Small intestine (tissue), 7 donors: ENCODE measurements at regions not wholly inside any gene's neighbourhood (a gene's known extent, or its start where the extent isn't known, plus 50 kb on each side); places are given as distances from the start of the nearest gene placed in this dataset.

ENCODE experiments used
- DNase-seq, 2 donors: peaks; one replicate each; pipeline versions ENCODE4 v3.0.0 to v3.0.0-alpha.2; 2013
- FAIRE-seq: peaks from 2 replicates; lab custom pipeline; 2012; peaks lifted over from hg19 to GRCh38; lab: Jason Lieb, UNC
- H3K27ac ChIP-seq, 3 donors: one replicate each; pipeline ENCODE4 v1.5.1; 2013; ENCODE audit warnings: low read length in 2 of 3, mild to moderate bottlenecking in 2 of 3, control low read depth in 1 of 3, inconsistent platforms in 1 of 3, low read depth in 1 of 3, moderate library complexity in 1 of 3
- H3K27me3 ChIP-seq, 3 donors: one replicate each; pipeline ENCODE4 v1.6.1; 2013; ENCODE audit warnings: low read length in 3 of 3, inconsistent platforms in 1 of 3; ENCODE audit not compliant: control insufficient read depth in 3 of 3, insufficient read depth in 3 of 3
- H3K36me3 ChIP-seq, 3 donors: one replicate each; pipeline ENCODE4 v1.6.1; 2013; ENCODE audit warnings: low read length in 3 of 3, inconsistent platforms in 1 of 3, low read depth in 1 of 3, mild to moderate bottlenecking in 1 of 3, moderate library complexity in 1 of 3; ENCODE audit not compliant: control insufficient read depth in 3 of 3, insufficient read depth in 2 of 3
- H3K4me1 ChIP-seq, 3 donors: one replicate each; pipeline ENCODE4 v1.6.1; 2013; ENCODE audit warnings: low read length in 2 of 3, inconsistent platforms in 1 of 3, low read depth in 1 of 3, mild to moderate bottlenecking in 1 of 3, moderate library complexity in 1 of 3; ENCODE audit not compliant: control insufficient read depth in 3 of 3, insufficient read depth in 2 of 3
- H3K4me3 ChIP-seq, 3 donors: one replicate each; pipeline ENCODE4 v1.5.1; 2013; ENCODE audit warnings: low read length in 3 of 3, control low read depth in 1 of 3, inconsistent platforms in 1 of 3, low read depth in 1 of 3, mild to moderate bottlenecking in 1 of 3, moderate library complexity in 1 of 3
- H3K9me3 ChIP-seq, 2 donors: one replicate each; pipeline ENCODE4 v1.6.1; 2013; ENCODE audit warnings: low read depth in 1 of 2, low read length in 1 of 2; ENCODE audit not compliant: control insufficient read depth in 2 of 2, insufficient read depth in 1 of 2
- WGBS, 3 donors: extraction: QIAGEN DNeasy Blood & Tissue Kit; methylation state at CpG; one replicate each; pipeline ENCODE4 v1.1.7; 2013; 5-methylcytosine and 5-hydroxymethylcytosine counted together
- donor health status: healthy with polysubstance abuse.
- donor health status: control.
- donor health status: control.
- donor health status: Bipolar disorder and iron deficiency.
- donor health status: healthy.

GRCh38 chr2:118221536-118222272, 133.4 kb downstream of the INSIG2 start:
- Histone ChIP-seq H3K9me3 (peaks cover 0 to 1% of the 10 kb centered on the region in 2 donors), H3K4me1 (peaks cover 0 to 2% (median 0%) of the 10 kb centered on the region in 3 donors), H3K27ac (no peak overlapping the region), H3K27me3 (peaks cover 6 to 47% (median 21%) of the 10 kb centered on the region in 3 donors), H3K36me3 (no peaks in the 10 kb centered on the region), H3K4me3 (no peak overlapping the region)
- DNase-seq (peak; percentile 62 to 73), FAIRE-seq (peak; percentile 51)
- WGBS, 3 donors, result 16 to 17% (median 16%) methylated on average over 10 of the region's 10 CpGs

- DNase-seq (no peak), FAIRE-seq (no peak)
- H3K27ac ChIP-seq, result no peak overlapping the region
- WGBS, 3 donors, result 50 to 66% (median 62%) methylated on average over 1 of the region's 1 CpG
- H3K4me1 ChIP-seq, result peaks cover 0 to 2% (median 0%) of the 10 kb centered on the region in 3 donors
- no peaks in the 10 kb centered on the region for H3K36me3 ChIP-seq
- no peaks in the 10 kb centered on the region for H3K9me3 ChIP-seq
- peaks cover 6 to 29% (median 14%) of the 10 kb centered on the region in 3 donors for H3K27me3 ChIP-seq
- no peak overlapping the region for H3K4me3 ChIP-seq
Measured at GRCh38 chr2:118219611-118220010, 131.3 kb downstream of the INSIG2 start.

GRCh38 chr2:118216224-118216623, 128.0 kb downstream of the INSIG2 start:
- H3K9me3 ChIP-seq, result no peaks in the 10 kb centered on the region
- no peak for DNase-seq
- 74 to 83% (median 76%) methylated on average over 3 of the region's 3 CpGs for WGBS, 3 donors
- no peaks in the 10 kb centered on the region for H3K4me1 ChIP-seq
- no peak overlapping the region for H3K4me3 ChIP-seq
- FAIRE-seq, result no peak
- peaks cover 2 to 4% (median 3%) of the 10 kb centered on the region in 3 donors for H3K27me3 ChIP-seq
- H3K36me3 ChIP-seq, result no peaks in the 10 kb centered on the region
- no peak overlapping the region for H3K27ac ChIP-seq

GRCh38 chr2:118209727-118210126, 121.5 kb downstream of the INSIG2 start:
- no peak overlapping the region for H3K4me3 ChIP-seq
- WGBS, 3 donors, result 82 to 91% (median 83%) methylated on average over 1 of the region's 1 CpG
- H3K27ac ChIP-seq, result no peak overlapping the region
- no peaks in the 10 kb centered on the region for H3K36me3 ChIP-seq
- H3K9me3 ChIP-seq, result no peaks in the 10 kb centered on the region
- DNase-seq (no peak), FAIRE-seq (no peak)
- H3K4me1 ChIP-seq, result no peaks in the 10 kb centered on the region
- peaks cover 0 to 9% (median 7%) of the 10 kb centered on the region in 3 donors for H3K27me3 ChIP-seq

GRCh38 chr2:118207889-118208288, 119.6 kb downstream of the INSIG2 start:
- FAIRE-seq, result no peak
- peaks cover 0 to 10% (median 9%) of the 10 kb centered on the region in 3 donors for H3K27me3 ChIP-seq
- WGBS, 3 donors, result 49 to 69% (median 50%) methylated on average over 5 of the region's 5 CpGs

GRCh38 chr2:118202707-118203303, 114.5 kb downstream of the INSIG2 start:
- Histone ChIP-seq H3K4me3 (no peak overlapping the region), H3K9me3 (no peaks in the 10 kb centered on the region), H3K27me3 (peaks cover 0 to 5% (median 3%) of the 10 kb centered on the region in 3 donors), H3K36me3 (no peaks in the 10 kb centered on the region), H3K27ac (no peak overlapping the region), H3K4me1 (no peaks in the 10 kb centered on the region)
- 39 to 46% (median 45%) methylated on average over 8 of the region's 8 CpGs for WGBS, 3 donors
- FAIRE-seq, result no peak
- DNase-seq, result peak; percentile 29 to 34

More at GRCh38 chr2:118207889-118208288, 119.6 kb downstream of the INSIG2 start:
- no peak for DNase-seq
- Histone ChIP-seq H3K9me3 (no peaks in the 10 kb centered on the region), H3K4me1 (no peaks in the 10 kb centered on the region), H3K27ac (no peak overlapping the region), H3K4me3 (no peak overlapping the region), H3K36me3 (no peaks in the 10 kb centered on the region)

GRCh38 chr2:118198268-118198667, 110.0 kb downstream of the INSIG2 start:
- peaks cover 0 to 2% (median 0%) of the 10 kb centered on the region in 3 donors for H3K27me3 ChIP-seq
- H3K4me3 ChIP-seq, result no peak overlapping the region
- H3K9me3 ChIP-seq, result no peaks in the 10 kb centered on the region
- H3K27ac ChIP-seq, result no peak overlapping the region
- FAIRE-seq (no peak), DNase-seq (no peak)
- no peaks in the 10 kb centered on the region for H3K4me1 ChIP-seq
- WGBS, 3 donors, result 70 to 79% (median 79%) methylated on average over 1 of the region's 1 CpG
- H3K36me3 ChIP-seq, result no peaks in the 10 kb centered on the region

GRCh38 chr2:118197011-118197675, 108.9 kb downstream of the INSIG2 start:
- FAIRE-seq (no peak), DNase-seq (no peak)
- no peak overlapping the region for H3K4me3 ChIP-seq
- 57 to 65% (median 59%) methylated on average over 2 of the region's 2 CpGs for WGBS, 3 donors
- H3K27me3 ChIP-seq, result peaks cover 0 to 2% (median 0%) of the 10 kb centered on the region in 3 donors
- H3K36me3 ChIP-seq, result no peaks in the 10 kb centered on the region
- no peak overlapping the region for H3K27ac ChIP-seq
- no peaks in the 10 kb centered on the region for H3K4me1 ChIP-seq
- H3K9me3 ChIP-seq, result no peaks in the 10 kb centered on the region
